ENCODE measurements at regions not wholly inside any gene's neighbourhood (a gene's known extent, or its start where the extent isn't known, plus 50 kb on each side); places are given as distances from the start of the nearest gene placed in this dataset.

GRCh38 chr12:118870551-118870950, 110.8 kb upstream of the SRRM4 start:
- no peak overlapping the region for H3K4me2 ChIP-seq (ENCODE audit: low read depth, low read length, poor library complexity, severe bottlenecking)
- H3K79me2 ChIP-seq (ENCODE audit: low read length), result no peaks in the 10 kb centered on the region
- H4K20me1 ChIP-seq (ENCODE audit: insufficient read depth, low read depth, low read length), result no peaks in the 10 kb centered on the region
- no peaks in the 10 kb centered on the region for H3K9me2 ChIP-seq (replicated peaks; ENCODE audit: insufficient read depth, low read length)
- H3K27ac ChIP-seq (ENCODE audit: low read length), result no peak overlapping the region
- no peak overlapping the region for H3K4me3 ChIP-seq (ENCODE audit: low read length)
- no peaks in the 10 kb centered on the region for H3K27me3 ChIP-seq (ENCODE audit: low read length)
- no peak overlapping the region for H3K9ac ChIP-seq (ENCODE audit: low read length)
- no peak overlapping the region for H2AFZ ChIP-seq (ENCODE audit: low read length)
- no peaks in the 10 kb centered on the region for H3K9me3 ChIP-seq (ENCODE audit: low read length)
- DNase-seq, result no peak
- H3K36me3 ChIP-seq (ENCODE audit: insufficient read depth, low read length), result no peaks in the 10 kb centered on the region
- no peaks in the 10 kb centered on the region for H3K4me1 ChIP-seq (ENCODE audit: low read length)

- no peak overlapping the region for H3K4me2 ChIP-seq (ENCODE audit: low read depth, low read length, poor library complexity, severe bottlenecking)
- H3K9me2 ChIP-seq (replicated peaks; ENCODE audit: insufficient read depth, low read length), result no peaks in the 10 kb centered on the region
- H3K36me3 ChIP-seq (ENCODE audit: insufficient read depth, low read length), result no peaks in the 10 kb centered on the region
- no peak overlapping the region for H3K9ac ChIP-seq (ENCODE audit: low read length)
- no peak overlapping the region for H2AFZ ChIP-seq (ENCODE audit: low read length)
- peak; percentile 42 for DNase-seq
- H3K27ac ChIP-seq (ENCODE audit: low read length), result no peak overlapping the region
- no peaks in the 10 kb centered on the region for H3K79me2 ChIP-seq (ENCODE audit: low read length)
- no peaks in the 10 kb centered on the region for H3K27me3 ChIP-seq (ENCODE audit: low read length)
- no peaks in the 10 kb centered on the region for H4K20me1 ChIP-seq (ENCODE audit: insufficient read depth, low read depth, low read length)
- H3K4me1 ChIP-seq (ENCODE audit: low read length), result no peaks in the 10 kb centered on the region
- no peaks in the 10 kb centered on the region for H3K9me3 ChIP-seq (ENCODE audit: low read length)
- no peak overlapping the region for H3K4me3 ChIP-seq (ENCODE audit: low read length)
Observed at GRCh38 chr12:118874698-118875548, 106.4 kb upstream of the SRRM4 start.

GRCh38 chr12:118880720-118881493, 100.4 kb upstream of the SRRM4 start:
- Histone ChIP-seq H4K20me1 (ENCODE audit: insufficient read depth, low read depth, low read length) (no peaks in the 10 kb centered on the region), H3K4me1 (ENCODE audit: low read length) (no peaks in the 10 kb centered on the region), H3K36me3 (ENCODE audit: insufficient read depth, low read length) (no peaks in the 10 kb centered on the region), H3K9me3 (ENCODE audit: low read length) (no peaks in the 10 kb centered on the region), H3K27ac (ENCODE audit: low read length) (no peak overlapping the region), H3K79me2 (ENCODE audit: low read length) (no peaks in the 10 kb centered on the region), H3K4me3 (ENCODE audit: low read length) (no peak overlapping the region), H3K4me2 (ENCODE audit: low read depth, low read length, poor library complexity, severe bottlenecking) (no peak overlapping the region), H3K27me3 (ENCODE audit: low read length) (no peaks in the 10 kb centered on the region), H3K9ac (ENCODE audit: low read length) (no peak overlapping the region), H3K9me2 (replicated peaks; ENCODE audit: insufficient read depth, low read length) (no peaks in the 10 kb centered on the region), H2AFZ (ENCODE audit: low read length) (no peak overlapping the region)
- DNase-seq, result no peak

- no peaks in the 10 kb centered on the region for H4K20me1 ChIP-seq (ENCODE audit: insufficient read depth, low read depth, low read length)
- DNase-seq, result no peak
- H3K9ac ChIP-seq (ENCODE audit: low read length), result no peak overlapping the region
- no peaks in the 10 kb centered on the region for H3K9me2 ChIP-seq (replicated peaks; ENCODE audit: insufficient read depth, low read length)
- H3K4me1 ChIP-seq (ENCODE audit: low read length), result no peaks in the 10 kb centered on the region
- H3K79me2 ChIP-seq (ENCODE audit: low read length), result no peaks in the 10 kb centered on the region
- H3K4me3 ChIP-seq (ENCODE audit: low read length), result no peak overlapping the region
- H2AFZ ChIP-seq (ENCODE audit: low read length), result no peak overlapping the region
- H3K9me3 ChIP-seq (ENCODE audit: low read length), result no peaks in the 10 kb centered on the region
- H3K4me2 ChIP-seq (ENCODE audit: low read depth, low read length, poor library complexity, severe bottlenecking), result no peak overlapping the region
- no peaks in the 10 kb centered on the region for H3K36me3 ChIP-seq (ENCODE audit: insufficient read depth, low read length)
- no peak overlapping the region for H3K27ac ChIP-seq (ENCODE audit: low read length)
- H3K27me3 ChIP-seq (ENCODE audit: low read length), result no peaks in the 10 kb centered on the region
Observed at GRCh38 chr12:118884226-118884625, 97.1 kb upstream of the SRRM4 start.

GRCh38 chr12:118900993-118901392, 80.3 kb upstream of the SRRM4 start:
- H3K4me3 ChIP-seq (ENCODE audit: low read length), result no peak overlapping the region
- H3K27ac ChIP-seq (ENCODE audit: low read length), result no peak overlapping the region
- no peaks in the 10 kb centered on the region for H3K36me3 ChIP-seq (ENCODE audit: insufficient read depth, low read length)
- H3K4me2 ChIP-seq (ENCODE audit: low read depth, low read length, poor library complexity, severe bottlenecking), result no peak overlapping the region
- H3K27me3 ChIP-seq (ENCODE audit: low read length), result no peaks in the 10 kb centered on the region
- H3K9me3 ChIP-seq (ENCODE audit: low read length), result no peaks in the 10 kb centered on the region
- H2AFZ ChIP-seq (ENCODE audit: low read length), result no peak overlapping the region
- no peaks in the 10 kb centered on the region for H3K9me2 ChIP-seq (replicated peaks; ENCODE audit: insufficient read depth, low read length)
- H3K79me2 ChIP-seq (ENCODE audit: low read length), result no peaks in the 10 kb centered on the region
- H3K4me1 ChIP-seq (ENCODE audit: low read length), result no peaks in the 10 kb centered on the region
- no peaks in the 10 kb centered on the region for H4K20me1 ChIP-seq (ENCODE audit: insufficient read depth, low read depth, low read length)
- DNase-seq, result no peak
- H3K9ac ChIP-seq (ENCODE audit: low read length), result no peak overlapping the region

- DNase-seq, result no peak
- no peaks in the 10 kb centered on the region for H3K27me3 ChIP-seq (ENCODE audit: low read length)
- H3K36me3 ChIP-seq (ENCODE audit: insufficient read depth, low read length), result no peaks in the 10 kb centered on the region
- no peak overlapping the region for H2AFZ ChIP-seq (ENCODE audit: low read length)
- no peaks in the 10 kb centered on the region for H3K9me3 ChIP-seq (ENCODE audit: low read length)
- no peaks in the 10 kb centered on the region for H3K4me1 ChIP-seq (ENCODE audit: low read length)
- H3K9me2 ChIP-seq (replicated peaks; ENCODE audit: insufficient read depth, low read length), result no peaks in the 10 kb centered on the region
- no peak overlapping the region for H3K9ac ChIP-seq (ENCODE audit: low read length)
- no peaks in the 10 kb centered on the region for H3K79me2 ChIP-seq (ENCODE audit: low read length)
- no peak overlapping the region for H3K27ac ChIP-seq (ENCODE audit: low read length)
- no peak overlapping the region for H3K4me3 ChIP-seq (ENCODE audit: low read length)
- H3K4me2 ChIP-seq (ENCODE audit: low read depth, low read length, poor library complexity, severe bottlenecking), result no peak overlapping the region
- H4K20me1 ChIP-seq (ENCODE audit: insufficient read depth, low read depth, low read length), result no peaks in the 10 kb centered on the region
Observed at GRCh38 chr12:118908811-118909210, 72.5 kb upstream of the SRRM4 start.

GRCh38 chr12:118912697-118913270, 68.6 kb upstream of the SRRM4 start:
- Histone ChIP-seq H3K79me2 (ENCODE audit: low read length) (no peaks in the 10 kb centered on the region), H3K27ac (ENCODE audit: low read length) (no peak overlapping the region), H3K9me2 (replicated peaks; ENCODE audit: insufficient read depth, low read length) (no peaks in the 10 kb centered on the region), H3K27me3 (ENCODE audit: low read length) (no peaks in the 10 kb centered on the region), H3K4me1 (ENCODE audit: low read length) (no peaks in the 10 kb centered on the region), H3K4me3 (ENCODE audit: low read length) (no peak overlapping the region), H2AFZ (ENCODE audit: low read length) (no peak overlapping the region), H3K36me3 (ENCODE audit: insufficient read depth, low read length) (no peaks in the 10 kb centered on the region), H3K9ac (ENCODE audit: low read length) (no peak overlapping the region), H3K4me2 (ENCODE audit: low read depth, low read length, poor library complexity, severe bottlenecking) (no peak overlapping the region), H4K20me1 (ENCODE audit: insufficient read depth, low read depth, low read length) (no peaks in the 10 kb centered on the region), H3K9me3 (ENCODE audit: low read length) (no peaks in the 10 kb centered on the region)
- no peak for DNase-seq

- H4K20me1 ChIP-seq (ENCODE audit: insufficient read depth, low read depth, low read length), result no peaks in the 10 kb centered on the region
- no peak overlapping the region for H3K4me2 ChIP-seq (ENCODE audit: low read depth, low read length, poor library complexity, severe bottlenecking)
- H3K9me2 ChIP-seq (replicated peaks; ENCODE audit: insufficient read depth, low read length), result no peaks in the 10 kb centered on the region
- no peak overlapping the region for H3K4me3 ChIP-seq (ENCODE audit: low read length)
- H3K4me1 ChIP-seq (ENCODE audit: low read length), result no peaks in the 10 kb centered on the region
- H2AFZ ChIP-seq (ENCODE audit: low read length), result no peak overlapping the region
- no peaks in the 10 kb centered on the region for H3K9me3 ChIP-seq (ENCODE audit: low read length)
- H3K36me3 ChIP-seq (ENCODE audit: insufficient read depth, low read length), result no peaks in the 10 kb centered on the region
- no peak overlapping the region for H3K9ac ChIP-seq (ENCODE audit: low read length)
- no peaks in the 10 kb centered on the region for H3K27me3 ChIP-seq (ENCODE audit: low read length)
- H3K79me2 ChIP-seq (ENCODE audit: low read length), result no peaks in the 10 kb centered on the region
- DNase-seq, result no peak
- no peak overlapping the region for H3K27ac ChIP-seq (ENCODE audit: low read length)
Observed at GRCh38 chr12:118921761-118922160, 59.6 kb upstream of the SRRM4 start.
